Neural cell (in vitro differentiated cells): ENCODE measurements at regions not wholly inside any gene's neighbourhood (a gene's known extent, or its start where the extent isn't known, plus 50 kb on each side); places are given as distances from the start of the nearest gene placed in this dataset.

ENCODE experiments used
- H2AFZ ChIP-seq: fragments of 200-600, 300-800 bp; sonication (generic), shearing (Covaris generic); 2 replicates; pipeline ENCODE4 v1.6.0; 2014; ENCODE audit warnings: low read depth, mild to moderate bottlenecking, antibody characterized with exemption, low read length, moderate library complexity
- H3F3A ChIP-seq: fragments of 200-600 bp; shearing (Covaris generic); 2 replicates; pipeline ENCODE4 v1.6.1; 2016; ENCODE audit warnings: mild to moderate bottlenecking, moderate library complexity, mixed read lengths, antibody characterized with exemption, low read length; ENCODE audit not compliant: insufficient read depth, poor library complexity, severe bottlenecking
- H3K27ac ChIP-seq: fragments of 200-600, 300-800 bp; sonication (generic), shearing (Covaris generic); 2 replicates; pipeline ENCODE4 v1.5.1; 2014; ENCODE audit warnings: mild to moderate bottlenecking, low read length, moderate library complexity
- H3K27me3 ChIP-seq: fragments of 300-800, 200-600 bp; sonication (generic), shearing (Covaris generic); 2 replicates; pipeline ENCODE4 v1.6.0; 2014; ENCODE audit warnings: mild to moderate bottlenecking, low read depth, low read length, moderate library complexity; ENCODE audit not compliant: insufficient read depth
- H3K36me3 ChIP-seq: fragments of 300-800, 200-600 bp; sonication (generic), shearing (Covaris generic); 2 replicates; pipeline ENCODE4 v1.5.1; 2014; ENCODE audit warnings: mild to moderate bottlenecking, antibody characterized with exemption, low read length, moderate library complexity; ENCODE audit not compliant: insufficient read depth
- H3K4me2 ChIP-seq: fragments of 300-800, 200-600 bp; sonication (generic), shearing (Covaris generic); 2 replicates; pipeline ENCODE4 v1.6.0; 2014; ENCODE audit warnings: mild to moderate bottlenecking, low read length
- H3K4me3 ChIP-seq: fragments of 300-800, 200-600 bp; sonication (generic), shearing (Covaris generic); 2 replicates; pipeline ENCODE4 v1.5.1; 2014; ENCODE audit warnings: mild to moderate bottlenecking, low read length, moderate library complexity
- H3K79me2 ChIP-seq: fragments of 200-600 bp; shearing (Covaris generic); replicated peaks from 2 replicates; pipeline ENCODE4 v1.6.0; 2014; ENCODE audit warnings: mild to moderate bottlenecking, low read length, moderate library complexity; ENCODE audit not compliant: insufficient read depth
- H3K9ac ChIP-seq: fragments of 300-800, 200-600 bp; sonication (generic), shearing (Covaris generic); 2 replicates; pipeline ENCODE4 v1.6.1; 2016; ENCODE audit warnings: mild to moderate bottlenecking, low read length, mixed read lengths
- H3K9me2 ChIP-seq: fragments of 200-600 bp; shearing (Covaris generic); 2 replicates; pipeline ENCODE4 v1.6.1; 2016; ENCODE audit warnings: mild to moderate bottlenecking, low read length, mixed read lengths; ENCODE audit not compliant: insufficient read depth
- H3K9me3 ChIP-seq: fragments of 200-600, 300-800 bp; sonication (generic), shearing (Covaris generic); 2 replicates; pipeline ENCODE4 v1.6.1; 2016; ENCODE audit warnings: mild to moderate bottlenecking, mixed run types, low read length, moderate library complexity, mixed read lengths
- H4K20me1 ChIP-seq: fragments of 200-600 bp; shearing (Covaris generic); 2 replicates; pipeline ENCODE4 v1.6.1; 2016; ENCODE audit warnings: mild to moderate bottlenecking, mixed run types; ENCODE audit not compliant: insufficient read depth
- CTCF ChIP-seq: fragments of 450-650 bp; IDR thresholded peaks from 2 replicates; pipeline ENCODE4 v1.5.1; 2014; ENCODE audit warnings: antibody characterized with exemption, mild to moderate bottlenecking, moderate library complexity; ENCODE audit not compliant: poor library complexity, severe bottlenecking
- EP300 ChIP-seq: fragments of 450-650 bp; conservative IDR thresholded peaks from 2 replicates; pipeline ENCODE4 v1.6.1; 2014; ENCODE audit warnings: antibody characterized with exemption, mild to moderate bottlenecking, moderate library complexity; ENCODE audit not compliant: poor library complexity, severe bottlenecking
- EZH2 ChIP-seq: fragments of 200-600, 300-800 bp; shearing (Covaris generic), sonication (generic); IDR thresholded peaks from 2 replicates; pipeline ENCODE4 v1.6.1; 2014; ENCODE audit warnings: antibody characterized with exemption, low read length, borderline replicate concordance, mild to moderate bottlenecking; ENCODE audit not compliant: insufficient read depth, poor library complexity, severe bottlenecking
- MXI1 ChIP-seq: fragments of 450-650 bp; conservative IDR thresholded peaks from 2 replicates; pipeline ENCODE4 v1.6.1; 2014; ENCODE audit warnings: antibody characterized with exemption, mild to moderate bottlenecking; ENCODE audit not compliant: poor library complexity, severe bottlenecking
- POLR2AphosphoS5 ChIP-seq: IDR thresholded peaks from 2 replicates; pipeline ENCODE4 v1.6.1; 2012
- RAD21 ChIP-seq: fragments of 450-650 bp; conservative IDR thresholded peaks from 2 replicates; pipeline ENCODE4 v1.6.1; 2014; ENCODE audit warnings: antibody characterized with exemption, mild to moderate bottlenecking, moderate library complexity
- REST ChIP-seq: IDR thresholded peaks from 2 replicates; pipeline ENCODE4 v1.6.1; 2012; ENCODE audit warnings: borderline replicate concordance
- SMC3 ChIP-seq: fragments of 450-650 bp; conservative IDR thresholded peaks from 2 replicates; pipeline ENCODE4 v1.6.1; 2014; ENCODE audit warnings: antibody characterized with exemption, mild to moderate bottlenecking, moderate library complexity; ENCODE audit not compliant: poor library complexity
- TAF1 ChIP-seq: IDR thresholded peaks from 2 replicates; pipeline ENCODE4 v1.6.1; 2012; ENCODE audit warnings: low read depth

GRCh38 chr11:90722552-90723190 lies 499.8 kb upstream of the CHORDC1 start (continued):
- no peak for TF ChIP-seq CTCF

- Histone ChIP-seq H3K36me3 (no peaks in the 10 kb centered on the region), H3K79me2 (no peaks in the 10 kb centered on the region), H2AFZ (no peak overlapping the region), H3K9me2 (no peaks in the 10 kb centered on the region), H3K4me3 (no peak overlapping the region), H4K20me1 (no peaks in the 10 kb centered on the region), H3F3A (no peaks in the 10 kb centered on the region), H3K27me3 (no peaks in the 10 kb centered on the region), H3K9me3 (no peaks in the 10 kb centered on the region), H3K27ac (no peak overlapping the region), H3K4me2 (no peak overlapping the region), H3K9ac (no peak overlapping the region)
- TF ChIP-seq EZH2, result no peak
- no peak for TF ChIP-seq EP300
- no peak for TF ChIP-seq POLR2AphosphoS5
- no peak for TF ChIP-seq MXI1
- TF ChIP-seq SMC3, result no peak
- TF ChIP-seq RAD21, result no peak
- no peak for TF ChIP-seq CTCF
- no peak for TF ChIP-seq TAF1
- no peak for TF ChIP-seq REST
Observed at GRCh38 chr11:90717522-90717921, 494.7 kb upstream of the CHORDC1 start.

- Histone ChIP-seq H3K79me2 (no peaks in the 10 kb centered on the region), H3K4me2 (no peak overlapping the region), H3K27ac (no peak overlapping the region), H3K27me3 (no peaks in the 10 kb centered on the region), H3K9me2 (no peaks in the 10 kb centered on the region), H3K9ac (no peak overlapping the region), H3K9me3 (no peaks in the 10 kb centered on the region), H3F3A (no peaks in the 10 kb centered on the region), H3K36me3 (no peaks in the 10 kb centered on the region), H2AFZ (no peak overlapping the region), H4K20me1 (no peaks in the 10 kb centered on the region), H3K4me3 (no peak overlapping the region)
- TF ChIP-seq EZH2 (no peak), POLR2AphosphoS5 (no peak), EP300 (no peak), TAF1 (no peak), MXI1 (no peak), RAD21 (no peak), REST (no peak), CTCF (no peak), SMC3 (no peak)
Observed at GRCh38 chr11:90705661-90706060, 482.8 kb upstream of the CHORDC1 start.
